Breast epithelium (tissue), 4 donors: ENCODE measurements at regions not wholly inside any gene's neighbourhood (a gene's known extent, or its start where the extent isn't known, plus 50 kb on each side); places are given as distances from the start of the nearest gene placed in this dataset.

Experiments
- DNase-seq, 2 donors: peaks; one replicate each; pipeline ENCODE4 v3.0.0-alpha.2; 2019; ENCODE audit warnings: low spot score in 2 of 2
- H3K27ac ChIP-seq, 2 donors: fragments of 200-600 bp; sonication (generic) in 1 of 2; one replicate each; pipeline ENCODE4 v1.5.1; 2016 to 2019; ENCODE audit warnings: mild to moderate bottlenecking in 1 of 2
- H3K27me3 ChIP-seq, 2 donors: fragments of 200-600 bp; sonication (generic) in 1 of 2; one replicate each; pipeline versions ENCODE4 v1.5.1 to v1.6.0; 2017 to 2019; ENCODE audit warnings: control low read depth in 1 of 2, mild to moderate bottlenecking in 1 of 2
- H3K36me3 ChIP-seq: fragments of 200-600 bp; one replicate; pipeline ENCODE4 v1.5.1; 2019
- H3K4me1 ChIP-seq, 2 donors: fragments of 200-600 bp; sonication (generic); one replicate each; pipeline ENCODE4 v1.5.1; 2016 to 2019; ENCODE audit warnings: control low read depth in 1 of 2
- H3K4me3 ChIP-seq, 3 donors: fragments of 200-600 bp; sonication (generic); 1 replicate in 2 of 3; 2 replicates in 1 of 3; pipeline ENCODE4 v1.5.1; 2016 to 2019; ENCODE audit warnings: mild to moderate bottlenecking in 3 of 3, moderate library complexity in 2 of 3
- H3K9me3 ChIP-seq, 2 donors: fragments of 200-600 bp; sonication (generic) in 1 of 2; one replicate each; pipeline ENCODE4 v1.5.1; 2016 to 2019; ENCODE audit warnings: control low read depth in 1 of 2
- CTCF ChIP-seq, 3 donors: fragments of 450-650 bp; IDR thresholded peaks; one replicate each; pipeline ENCODE4 v1.5.1; 2016 to 2017; ENCODE audit warnings: antibody characterized with exemption in 3 of 3, mild to moderate bottlenecking in 3 of 3, moderate library complexity in 3 of 3
- POLR2A ChIP-seq: fragments of 450-650 bp; IDR thresholded peaks from one replicate; pipeline ENCODE4 v1.6.1; 2016; ENCODE audit warnings: antibody characterized with exemption, mild to moderate bottlenecking, moderate library complexity
- POLR2AphosphoS5 ChIP-seq, 3 donors: sonication (generic); formaldehyde crosslinking; IDR thresholded peaks; one replicate each; pipeline ENCODE4 v1.6.1; 2017; ENCODE audit warnings: antibody characterized with exemption in 3 of 3
- intact Hi-C: fragments of 100-400 bp; cut with DNase I; formaldehyde crosslinking; loops from one replicate; pipeline ENCODE4 v1.15.1; 2023; ENCODE audit warnings: low total_unique reads

- intact Hi-C loops: no loop called here
- no peak overlapping the region for H3K27ac ChIP-seq
Measured at GRCh38 chr2:239811111-239811781, 213.9 kb downstream of the NDUFA10 start.

GRCh38 chr2:239809391-239809790 is 215.8 kb downstream of the NDUFA10 start:
- TF ChIP-seq POLR2AphosphoS5 (IDR thresholded peaks at IDR 0.05): no peak
- no peak for TF ChIP-seq CTCF (IDR thresholded peaks at IDR 0.05)
- no peak for TF ChIP-seq POLR2A
- no peaks in the 10 kb centered on the region for H3K4me1 ChIP-seq
- no peaks in the 10 kb centered on the region for H3K36me3 ChIP-seq
- H3K27me3 ChIP-seq: no peaks in the 10 kb centered on the region
- no peak overlapping the region for H3K27ac ChIP-seq
- no peaks in the 10 kb centered on the region for H3K9me3 ChIP-seq
- H3K4me3 ChIP-seq: no peak overlapping the region
- peak in 1 of 2 donors; percentile 31 for DNase-seq
- intact Hi-C loops: no loop called here

More at GRCh38 chr2:239811111-239811781, 213.9 kb downstream of the NDUFA10 start:
- Histone ChIP-seq H3K4me1 (no peaks in the 10 kb centered on the region), H3K9me3 (no peaks in the 10 kb centered on the region), H3K4me3 (no peak overlapping the region), H3K36me3 (no peaks in the 10 kb centered on the region), H3K27me3 (no peaks in the 10 kb centered on the region)
- no peak for TF ChIP-seq POLR2A
- no peak for TF ChIP-seq POLR2AphosphoS5 (IDR thresholded peaks at IDR 0.05)
- no peak for TF ChIP-seq CTCF (IDR thresholded peaks at IDR 0.05)
- peak in 1 of 2 donors; percentile 22 for DNase-seq

- H3K9me3 ChIP-seq: no peaks in the 10 kb centered on the region
- DNase-seq: peak in 1 of 2 donors; percentile 17
- intact Hi-C loops: no loop called here
- no peaks in the 10 kb centered on the region for H3K27me3 ChIP-seq
- no peak overlapping the region for H3K4me3 ChIP-seq
- H3K4me1 ChIP-seq: no peaks in the 10 kb centered on the region
- no peak overlapping the region for H3K27ac ChIP-seq
- TF ChIP-seq POLR2AphosphoS5 (IDR thresholded peaks at IDR 0.05): no peak
- no peak for TF ChIP-seq POLR2A
- no peak for TF ChIP-seq CTCF (IDR thresholded peaks at IDR 0.05)
- no peaks in the 10 kb centered on the region for H3K36me3 ChIP-seq
Measured at GRCh38 chr2:239807568-239807967, 217.6 kb downstream of the NDUFA10 start.

- Histone ChIP-seq H3K4me3 (no peak overlapping the region), H3K9me3 (no peaks in the 10 kb centered on the region), H3K4me1 (no peaks in the 10 kb centered on the region), H3K27me3 (peaks cover 0 to 4% of the 10 kb centered on the region in 2 donors), H3K27ac (no peak overlapping the region), H3K36me3 (no peaks in the 10 kb centered on the region)
- TF ChIP-seq POLR2AphosphoS5 (IDR thresholded peaks at IDR 0.05) (no peak), CTCF (IDR thresholded peaks at IDR 0.05) (no peak), POLR2A (no peak)
- peak in 1 of 2 donors; percentile 40 for DNase-seq
- intact Hi-C loops: no loop called here
Measured at GRCh38 chr2:239806758-239807434, 218.2 kb downstream of the NDUFA10 start.

- H3K27me3 ChIP-seq: peaks cover 0 to 8% of the 10 kb centered on the region in 2 donors
- H3K27ac ChIP-seq: no peak overlapping the region
- no peaks in the 10 kb centered on the region for H3K36me3 ChIP-seq
- no peaks in the 10 kb centered on the region for H3K4me1 ChIP-seq
- peak in 1 of 2 donors; percentile 28 for DNase-seq
- intact Hi-C loops: no loop called here
- no peak overlapping the region for H3K4me3 ChIP-seq
- H3K9me3 ChIP-seq: no peaks in the 10 kb centered on the region
- TF ChIP-seq POLR2A (no peak), CTCF (IDR thresholded peaks at IDR 0.05) (no peak)
Measured at GRCh38 chr2:239806276-239806675, 218.9 kb downstream of the NDUFA10 start.
